WTC11 (cell line): ENCODE measurements at regions not wholly inside any gene's neighbourhood (a gene's known extent, or its start where the extent isn't known, plus 50 kb on each side); places are given as distances from the start of the nearest gene placed in this dataset.

ENCODE experiments used
- ATAC-seq: fragments of 200-7000 bp; cut with Tn5 transposase; 2 replicates; pipeline ENCODE4 v1.10.0; 2021; ENCODE audit warnings: mild to moderate bottlenecking, moderate library complexity
- CTCF ChIA-PET: fragments of 300-600 bp; sonication (Branson Sonifier 250); formaldehyde crosslinking; loops from one replicate; lab custom pipeline; 2021; ENCODE audit warnings: antibody characterized with exemption; lab: Charles Lee
- POLR2A ChIA-PET: fragments of 350-600 bp; sonication (Branson Sonifier 250); formaldehyde crosslinking; loops from one replicate; lab custom pipeline; 2021; ENCODE audit warnings: antibody characterized with exemption; lab: Charles Lee
- DNase-seq: peaks from one replicate; pipeline ENCODE4 v3.0.0; 2021; ENCODE audit warnings: low spot score
- H3K27ac Mint-ChIP-seq: 2 replicates; pipeline ENCODE4 v1.8.0; 2021; ENCODE audit warnings: mixed read lengths
- H3K27me3 Mint-ChIP-seq: 2 replicates; pipeline ENCODE4 v1.8.0; 2021; ENCODE audit warnings: low read depth, mild to moderate bottlenecking, moderate library complexity, mixed read lengths
- H3K36me3 Mint-ChIP-seq: 2 replicates; pipeline ENCODE4 v1.8.0; 2021; ENCODE audit warnings: mixed read lengths
- H3K4me1 Mint-ChIP-seq: 2 replicates; pipeline ENCODE4 v1.8.0; 2022; ENCODE audit warnings: mixed read lengths
- H3K4me3 Mint-ChIP-seq: 2 replicates; pipeline ENCODE4 v1.8.0; 2021; ENCODE audit warnings: mild to moderate bottlenecking, moderate library complexity, mixed read lengths
- H3K9me3 Mint-ChIP-seq: 2 replicates; pipeline ENCODE4 v1.8.0; 2021; ENCODE audit warnings: mixed read lengths
- CREB1 ChIP-seq: sonication (generic); formaldehyde crosslinking; IDR thresholded peaks from 2 replicates; pipeline ENCODE4 v1.8.0; 2023; ENCODE audit warnings: mild to moderate bottlenecking, missing genetic modification reagents
- ETV6 ChIP-seq: sonication (generic); formaldehyde crosslinking; IDR thresholded peaks from 2 replicates; pipeline ENCODE4 v1.8.1; 2022; ENCODE audit warnings: mild to moderate bottlenecking, missing genetic modification reagents
- KAT7 ChIP-seq: sonication (generic); formaldehyde crosslinking; IDR thresholded peaks from 2 replicates; pipeline ENCODE4 v1.8.1; 2023; ENCODE audit warnings: missing genetic modification reagents, mild to moderate bottlenecking, borderline replicate concordance
- NFATC4 ChIP-seq: fragments of 250-450 bp; sonication (Bioruptor Pico); IDR thresholded peaks from 2 replicates; pipeline ENCODE4 v1.9.0; 2021; ENCODE audit warnings: mild to moderate bottlenecking
- NR2C2 ChIP-seq: sonication (generic); formaldehyde crosslinking; IDR thresholded peaks from 2 replicates; pipeline ENCODE4 v1.8.0; 2022; ENCODE audit warnings: mild to moderate bottlenecking, missing genetic modification reagents
- RORB ChIP-seq: fragments of 250-450 bp; sonication (Bioruptor Pico); IDR thresholded peaks from 2 replicates; pipeline ENCODE4 v1.9.0; 2021; ENCODE audit warnings: mild to moderate bottlenecking
- TEAD1 ChIP-seq: sonication (generic); formaldehyde crosslinking; IDR thresholded peaks from 2 replicates; pipeline ENCODE4 v1.8.0; 2022; ENCODE audit warnings: mild to moderate bottlenecking, missing genetic modification reagents
- ZNF232 ChIP-seq: sonication (generic); formaldehyde crosslinking; IDR thresholded peaks from 2 replicates; pipeline ENCODE4 v1.8.0; 2022; ENCODE audit warnings: mild to moderate bottlenecking, missing genetic modification reagents
- ZNF317 ChIP-seq: sonication (generic); formaldehyde crosslinking; IDR thresholded peaks from 2 replicates; pipeline ENCODE4 v1.8.1; 2023; ENCODE audit warnings: low read depth, mild to moderate bottlenecking, moderate library complexity, missing genetic modification reagents, borderline replicate concordance
- ZNF396 ChIP-seq: fragments of 250-450 bp; sonication (Bioruptor Pico); IDR thresholded peaks from 2 replicates; pipeline ENCODE4 v1.8.0; 2021; ENCODE audit warnings: mild to moderate bottlenecking, moderate library complexity, borderline replicate concordance
- ZNF416 ChIP-seq: fragments of 250-450 bp; sonication (Bioruptor Pico); IDR thresholded peaks from 2 replicates; pipeline ENCODE4 v1.9.0; 2021; ENCODE audit warnings: mild to moderate bottlenecking, inconsistent platforms
- TF ChIP-seq, protein P1 (sequence below): sonication (generic); formaldehyde crosslinking; IDR thresholded peaks from 2 replicates; pipeline ENCODE4 v1.8.1; 2023; ENCODE audit warnings: mild to moderate bottlenecking, missing genetic modification reagents
- TF ChIP-seq, protein P2 (sequence below): sonication (generic); formaldehyde crosslinking; IDR thresholded peaks from 2 replicates; pipeline ENCODE4 v1.8.1; 2023; ENCODE audit warnings: mild to moderate bottlenecking, missing genetic modification reagents, borderline replicate concordance
- TF ChIP-seq, protein P3 (sequence below): fragments of 250-450 bp; sonication (Bioruptor Pico); IDR thresholded peaks from 2 replicates; pipeline ENCODE4 v1.8.0; 2021; ENCODE audit warnings: mild to moderate bottlenecking
- TF ChIP-seq, protein P4 (sequence below): fragments of 250-450 bp; sonication (Bioruptor Pico); IDR thresholded peaks from 2 replicates; pipeline ENCODE4 v1.9.0; 2021; ENCODE audit warnings: mild to moderate bottlenecking
- TF ChIP-seq, protein P5 (sequence below): sonication (generic); formaldehyde crosslinking; IDR thresholded peaks from 2 replicates; pipeline ENCODE4 v1.8.0; 2023; ENCODE audit warnings: mild to moderate bottlenecking, missing genetic modification reagents

DNA sequence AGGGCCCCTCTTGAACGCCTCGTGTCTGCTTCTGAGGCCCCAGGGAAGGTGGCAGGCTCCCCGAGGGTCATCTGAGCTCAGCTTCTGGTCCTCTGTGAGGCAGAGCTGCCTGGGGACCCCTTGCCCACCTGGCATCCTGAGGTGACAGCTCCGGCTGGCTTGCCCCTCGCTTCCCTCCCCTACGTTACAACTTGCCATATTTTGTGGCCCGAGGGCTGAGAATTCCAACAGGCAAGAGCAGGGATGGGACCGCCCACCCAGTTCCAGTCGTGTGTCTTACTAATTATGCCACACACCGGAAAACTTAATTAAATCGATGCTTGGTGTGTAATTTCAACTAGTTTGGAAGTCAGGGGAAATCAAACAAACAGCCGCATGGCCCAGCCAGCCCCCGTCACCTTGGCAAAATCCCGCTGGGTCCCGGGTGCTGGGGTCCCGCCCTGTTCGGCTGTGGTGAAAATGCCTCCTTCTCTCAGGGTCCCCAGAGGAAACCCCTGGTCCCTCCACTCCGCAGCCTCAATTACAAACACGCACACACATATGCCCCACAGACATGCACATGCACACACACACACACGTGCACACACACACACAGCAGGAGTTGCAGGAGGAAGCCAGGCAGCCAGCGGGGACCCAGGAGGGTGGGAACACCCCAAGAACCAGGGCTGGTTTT lies 221.0 kb upstream of the IER5L start (continued):
- TF ChIP-seq, protein P1, sequence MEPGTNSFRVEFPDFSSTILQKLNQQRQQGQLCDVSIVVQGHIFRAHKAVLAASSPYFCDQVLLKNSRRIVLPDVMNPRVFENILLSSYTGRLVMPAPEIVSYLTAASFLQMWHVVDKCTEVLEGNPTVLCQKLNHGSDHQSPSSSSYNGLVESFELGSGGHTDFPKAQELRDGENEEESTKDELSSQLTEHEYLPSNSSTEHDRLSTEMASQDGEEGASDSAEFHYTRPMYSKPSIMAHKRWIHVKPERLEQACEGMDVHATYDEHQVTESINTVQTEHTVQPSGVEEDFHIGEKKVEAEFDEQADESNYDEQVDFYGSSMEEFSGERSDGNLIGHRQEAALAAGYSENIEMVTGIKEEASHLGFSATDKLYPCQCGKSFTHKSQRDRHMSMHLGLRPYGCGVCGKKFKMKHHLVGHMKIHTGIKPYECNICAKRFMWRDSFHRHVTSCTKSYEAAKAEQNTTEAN (CRISPR knock-in tag), result no peak
- TF ChIP-seq ZNF416, result no peak
- no peak for TF ChIP-seq ZNF317 (CRISPR knock-in tag)
- TF ChIP-seq NFATC4 (CRISPR knock-in tag), result no peak
- TF ChIP-seq NR2C2, result no peak
- TF ChIP-seq TEAD1, result no peak
- no peak for TF ChIP-seq RORB
- TF ChIP-seq, protein P2, sequence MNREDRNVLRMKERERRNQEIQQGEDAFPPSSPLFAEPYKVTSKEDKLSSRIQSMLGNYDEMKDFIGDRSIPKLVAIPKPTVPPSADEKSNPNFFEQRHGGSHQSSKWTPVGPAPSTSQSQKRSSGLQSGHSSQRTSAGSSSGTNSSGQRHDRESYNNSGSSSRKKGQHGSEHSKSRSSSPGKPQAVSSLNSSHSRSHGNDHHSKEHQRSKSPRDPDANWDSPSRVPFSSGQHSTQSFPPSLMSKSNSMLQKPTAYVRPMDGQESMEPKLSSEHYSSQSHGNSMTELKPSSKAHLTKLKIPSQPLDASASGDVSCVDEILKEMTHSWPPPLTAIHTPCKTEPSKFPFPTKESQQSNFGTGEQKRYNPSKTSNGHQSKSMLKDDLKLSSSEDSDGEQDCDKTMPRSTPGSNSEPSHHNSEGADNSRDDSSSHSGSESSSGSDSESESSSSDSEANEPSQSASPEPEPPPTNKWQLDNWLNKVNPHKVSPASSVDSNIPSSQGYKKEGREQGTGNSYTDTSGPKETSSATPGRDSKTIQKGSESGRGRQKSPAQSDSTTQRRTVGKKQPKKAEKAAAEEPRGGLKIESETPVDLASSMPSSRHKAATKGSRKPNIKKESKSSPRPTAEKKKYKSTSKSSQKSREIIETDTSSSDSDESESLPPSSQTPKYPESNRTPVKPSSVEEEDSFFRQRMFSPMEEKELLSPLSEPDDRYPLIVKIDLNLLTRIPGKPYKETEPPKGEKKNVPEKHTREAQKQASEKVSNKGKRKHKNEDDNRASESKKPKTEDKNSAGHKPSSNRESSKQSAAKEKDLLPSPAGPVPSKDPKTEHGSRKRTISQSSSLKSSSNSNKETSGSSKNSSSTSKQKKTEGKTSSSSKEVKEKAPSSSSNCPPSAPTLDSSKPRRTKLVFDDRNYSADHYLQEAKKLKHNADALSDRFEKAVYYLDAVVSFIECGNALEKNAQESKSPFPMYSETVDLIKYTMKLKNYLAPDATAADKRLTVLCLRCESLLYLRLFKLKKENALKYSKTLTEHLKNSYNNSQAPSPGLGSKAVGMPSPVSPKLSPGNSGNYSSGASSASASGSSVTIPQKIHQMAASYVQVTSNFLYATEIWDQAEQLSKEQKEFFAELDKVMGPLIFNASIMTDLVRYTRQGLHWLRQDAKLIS (CRISPR knock-in tag), result no peak
- TF ChIP-seq, protein P3, sequence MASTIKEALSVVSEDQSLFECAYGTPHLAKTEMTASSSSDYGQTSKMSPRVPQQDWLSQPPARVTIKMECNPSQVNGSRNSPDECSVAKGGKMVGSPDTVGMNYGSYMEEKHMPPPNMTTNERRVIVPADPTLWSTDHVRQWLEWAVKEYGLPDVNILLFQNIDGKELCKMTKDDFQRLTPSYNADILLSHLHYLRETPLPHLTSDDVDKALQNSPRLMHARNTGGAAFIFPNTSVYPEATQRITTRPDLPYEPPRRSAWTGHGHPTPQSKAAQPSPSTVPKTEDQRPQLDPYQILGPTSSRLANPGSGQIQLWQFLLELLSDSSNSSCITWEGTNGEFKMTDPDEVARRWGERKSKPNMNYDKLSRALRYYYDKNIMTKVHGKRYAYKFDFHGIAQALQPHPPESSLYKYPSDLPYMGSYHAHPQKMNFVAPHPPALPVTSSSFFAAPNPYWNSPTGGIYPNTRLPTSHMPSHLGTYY (CRISPR knock-in tag), result no peak

DNA sequence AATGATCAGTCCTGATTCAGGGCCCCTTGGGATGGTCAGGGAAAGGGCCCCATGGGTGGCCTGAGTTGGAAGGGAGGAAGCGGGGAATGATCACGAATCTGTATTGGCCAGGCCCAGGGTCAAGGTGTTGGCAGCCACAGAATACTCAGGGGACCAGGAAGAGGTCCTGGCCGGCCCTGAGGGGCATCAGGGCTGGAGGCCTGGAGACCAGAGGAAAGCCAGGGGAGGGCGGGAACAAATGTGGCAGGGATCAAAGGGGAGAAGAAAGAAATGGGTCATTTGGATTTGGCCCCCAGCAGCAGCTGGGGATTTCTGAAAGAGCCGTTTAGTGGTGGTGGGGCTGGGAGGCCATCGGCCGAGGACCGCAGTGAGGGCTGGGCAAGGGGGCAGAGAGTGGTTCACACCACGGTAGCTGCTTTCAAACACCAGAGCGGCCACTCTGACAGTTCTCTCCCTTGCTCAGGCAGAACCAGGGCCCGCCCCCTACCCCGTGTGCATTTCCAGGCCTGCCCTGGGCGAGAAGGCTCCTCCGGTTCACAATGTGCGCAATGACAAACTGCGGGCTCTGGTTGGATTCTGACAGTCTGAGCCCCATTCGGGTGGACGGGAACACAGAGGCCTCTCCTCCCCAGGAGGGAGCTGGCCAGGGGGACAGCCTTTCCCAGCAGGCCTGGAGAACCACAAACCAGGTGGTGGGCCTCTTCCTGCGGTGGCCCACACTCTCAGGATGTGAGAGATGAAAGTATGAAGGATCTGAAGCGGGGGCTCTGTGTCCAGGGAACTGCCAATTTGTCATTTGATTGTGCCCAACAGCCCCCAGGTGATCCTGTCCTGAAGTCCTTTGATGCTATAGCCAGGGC lies 220.3 kb upstream of the IER5L start:
- POLR2A ChIA-PET, result no interaction called here

DNA sequence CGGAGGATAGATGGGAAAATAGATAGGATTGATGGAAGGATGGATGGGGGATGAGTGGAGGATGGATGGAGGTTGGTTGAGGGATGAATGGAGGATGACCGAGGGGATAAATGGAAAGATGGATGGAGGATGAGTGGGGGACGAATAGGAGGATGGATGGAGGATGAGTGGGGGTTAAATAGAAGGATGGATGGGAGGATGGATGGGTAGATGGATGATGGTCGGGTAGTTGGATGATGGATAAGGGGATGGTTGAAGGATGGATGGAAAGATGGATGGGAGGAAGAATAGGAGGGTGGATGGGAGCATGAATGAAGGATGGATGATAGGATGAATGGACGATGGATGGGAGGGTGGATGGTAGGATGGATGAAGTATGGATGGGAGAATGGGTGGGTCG lies 219.3 kb upstream of the IER5L start:
- no peak overlapping the region for H3K27ac Mint-ChIP-seq
- no peak for ATAC-seq
- H3K9me3 Mint-ChIP-seq, result no peaks in the 10 kb centered on the region
- H3K36me3 Mint-ChIP-seq, result no peaks in the 10 kb centered on the region
- no peak for DNase-seq
- CTCF ChIA-PET, result no interaction called here
- H3K4me1 Mint-ChIP-seq, result peaks cover 27% of the 10 kb centered on the region
- POLR2A ChIA-PET, result no interaction called here
- H3K27me3 Mint-ChIP-seq, result peaks cover 6% of the 10 kb centered on the region
- no peak overlapping the region for H3K4me3 Mint-ChIP-seq
- TF ChIP-seq ETV6 (CRISPR knock-in tag) (no peak), KAT7 (no peak), ZNF396 (no peak)
- TF ChIP-seq, protein P4, sequence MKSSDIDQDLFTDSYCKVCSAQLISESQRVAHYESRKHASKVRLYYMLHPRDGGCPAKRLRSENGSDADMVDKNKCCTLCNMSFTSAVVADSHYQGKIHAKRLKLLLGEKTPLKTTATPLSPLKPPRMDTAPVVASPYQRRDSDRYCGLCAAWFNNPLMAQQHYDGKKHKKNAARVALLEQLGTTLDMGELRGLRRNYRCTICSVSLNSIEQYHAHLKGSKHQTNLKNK, result no peak
- TF ChIP-seq, protein P5, sequence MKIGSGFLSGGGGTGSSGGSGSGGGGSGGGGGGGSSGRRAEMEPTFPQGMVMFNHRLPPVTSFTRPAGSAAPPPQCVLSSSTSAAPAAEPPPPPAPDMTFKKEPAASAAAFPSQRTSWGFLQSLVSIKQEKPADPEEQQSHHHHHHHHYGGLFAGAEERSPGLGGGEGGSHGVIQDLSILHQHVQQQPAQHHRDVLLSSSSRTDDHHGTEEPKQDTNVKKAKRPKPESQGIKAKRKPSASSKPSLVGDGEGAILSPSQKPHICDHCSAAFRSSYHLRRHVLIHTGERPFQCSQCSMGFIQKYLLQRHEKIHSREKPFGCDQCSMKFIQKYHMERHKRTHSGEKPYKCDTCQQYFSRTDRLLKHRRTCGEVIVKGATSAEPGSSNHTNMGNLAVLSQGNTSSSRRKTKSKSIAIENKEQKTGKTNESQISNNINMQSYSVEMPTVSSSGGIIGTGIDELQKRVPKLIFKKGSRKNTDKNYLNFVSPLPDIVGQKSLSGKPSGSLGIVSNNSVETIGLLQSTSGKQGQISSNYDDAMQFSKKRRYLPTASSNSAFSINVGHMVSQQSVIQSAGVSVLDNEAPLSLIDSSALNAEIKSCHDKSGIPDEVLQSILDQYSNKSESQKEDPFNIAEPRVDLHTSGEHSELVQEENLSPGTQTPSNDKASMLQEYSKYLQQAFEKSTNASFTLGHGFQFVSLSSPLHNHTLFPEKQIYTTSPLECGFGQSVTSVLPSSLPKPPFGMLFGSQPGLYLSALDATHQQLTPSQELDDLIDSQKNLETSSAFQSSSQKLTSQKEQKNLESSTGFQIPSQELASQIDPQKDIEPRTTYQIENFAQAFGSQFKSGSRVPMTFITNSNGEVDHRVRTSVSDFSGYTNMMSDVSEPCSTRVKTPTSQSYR (CRISPR knock-in tag), result no peak
- TF ChIP-seq, protein P1 (CRISPR knock-in tag), result no peak

More for the DNA sequence above, 220.3 kb upstream of the IER5L start:
- H3K36me3 Mint-ChIP-seq, result no peaks in the 10 kb centered on the region
- H3K4me1 Mint-ChIP-seq, result peaks cover 37% of the 10 kb centered on the region
- H3K4me3 Mint-ChIP-seq, result no peak overlapping the region
- no peak for ATAC-seq
- no peak for TF ChIP-seq ZNF232 (CRISPR knock-in tag)
- TF ChIP-seq, protein P5 (CRISPR knock-in tag), result no peak
- TF ChIP-seq CREB1, result no peak
- no peak for DNase-seq
- CTCF ChIA-PET, result no interaction called here
- H3K27me3 Mint-ChIP-seq, result peaks cover 11% of the 10 kb centered on the region
- no peak overlapping the region for H3K27ac Mint-ChIP-seq
- no peaks in the 10 kb centered on the region for H3K9me3 Mint-ChIP-seq
